ENCODE measurements at regions not wholly inside any gene's neighbourhood (a gene's known extent, or its start where the extent isn't known, plus 50 kb on each side); places are given as distances from the start of the nearest gene placed in this dataset.

DNA sequence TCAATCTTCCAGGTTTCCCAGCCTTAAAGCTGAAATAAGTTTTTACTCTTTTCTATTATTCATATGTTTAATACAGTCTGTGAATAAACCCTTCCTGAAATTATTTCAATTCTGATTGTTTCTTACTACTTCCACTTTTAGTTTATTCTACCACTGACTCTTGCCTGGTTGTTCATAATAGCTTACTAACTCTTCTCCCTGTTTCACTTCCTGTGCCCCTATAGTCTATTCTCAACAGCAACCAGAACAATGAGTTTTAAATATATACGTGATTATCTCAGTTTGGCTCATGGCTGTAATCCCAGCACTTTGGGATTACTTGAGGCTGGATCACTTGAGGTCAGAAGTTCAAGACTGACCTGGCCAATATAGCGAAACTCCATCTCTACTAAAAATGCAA, 408.0 kb upstream of the SPOCK3 start:
- Histone ChIP-seq H2AFZ (ENCODE audit: low read length) (no peak overlapping the region), H3K36me3 (ENCODE audit: insufficient read depth, low read length) (no peaks in the 10 kb centered on the region), H3K27me3 (ENCODE audit: insufficient read depth, low read length) (no peaks in the 10 kb centered on the region), H3K4me2 (ENCODE audit: low read length) (no peak overlapping the region), H3F3A (ENCODE audit: insufficient read depth, low read length) (no peaks in the 10 kb centered on the region), H3K4me3 (ENCODE audit: low read depth, low read length, poor library complexity, severe bottlenecking) (no peak overlapping the region), H3K27ac (ENCODE audit: low read depth, low read length, poor library complexity, severe bottlenecking) (no peak overlapping the region), H3K9me3 (ENCODE audit: low read length) (no peaks in the 10 kb centered on the region), H3K79me2 (ENCODE audit: insufficient read depth, low read length) (no peaks in the 10 kb centered on the region), H4K20me1 (ENCODE audit: insufficient read depth, low read length) (no peaks in the 10 kb centered on the region), H3K4me1 (ENCODE audit: insufficient read depth, low read length, severe bottlenecking) (no peaks in the 10 kb centered on the region), H3K9ac (ENCODE audit: low read length) (no peak overlapping the region), H3K9me2 (ENCODE audit: low read depth, low read length) (no peaks in the 10 kb centered on the region)
- TF ChIP-seq, protein P1, sequence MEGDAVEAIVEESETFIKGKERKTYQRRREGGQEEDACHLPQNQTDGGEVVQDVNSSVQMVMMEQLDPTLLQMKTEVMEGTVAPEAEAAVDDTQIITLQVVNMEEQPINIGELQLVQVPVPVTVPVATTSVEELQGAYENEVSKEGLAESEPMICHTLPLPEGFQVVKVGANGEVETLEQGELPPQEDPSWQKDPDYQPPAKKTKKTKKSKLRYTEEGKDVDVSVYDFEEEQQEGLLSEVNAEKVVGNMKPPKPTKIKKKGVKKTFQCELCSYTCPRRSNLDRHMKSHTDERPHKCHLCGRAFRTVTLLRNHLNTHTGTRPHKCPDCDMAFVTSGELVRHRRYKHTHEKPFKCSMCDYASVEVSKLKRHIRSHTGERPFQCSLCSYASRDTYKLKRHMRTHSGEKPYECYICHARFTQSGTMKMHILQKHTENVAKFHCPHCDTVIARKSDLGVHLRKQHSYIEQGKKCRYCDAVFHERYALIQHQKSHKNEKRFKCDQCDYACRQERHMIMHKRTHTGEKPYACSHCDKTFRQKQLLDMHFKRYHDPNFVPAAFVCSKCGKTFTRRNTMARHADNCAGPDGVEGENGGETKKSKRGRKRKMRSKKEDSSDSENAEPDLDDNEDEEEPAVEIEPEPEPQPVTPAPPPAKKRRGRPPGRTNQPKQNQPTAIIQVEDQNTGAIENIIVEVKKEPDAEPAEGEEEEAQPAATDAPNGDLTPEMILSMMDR (IDR thresholded peaks at IDR 0.05; ENCODE audit: low read length) = no peak
- TF ChIP-seq EZH2 (IDR thresholded peaks at IDR 0.05; ENCODE audit: borderline replicate concordance, low read length) = no peak

DNA sequence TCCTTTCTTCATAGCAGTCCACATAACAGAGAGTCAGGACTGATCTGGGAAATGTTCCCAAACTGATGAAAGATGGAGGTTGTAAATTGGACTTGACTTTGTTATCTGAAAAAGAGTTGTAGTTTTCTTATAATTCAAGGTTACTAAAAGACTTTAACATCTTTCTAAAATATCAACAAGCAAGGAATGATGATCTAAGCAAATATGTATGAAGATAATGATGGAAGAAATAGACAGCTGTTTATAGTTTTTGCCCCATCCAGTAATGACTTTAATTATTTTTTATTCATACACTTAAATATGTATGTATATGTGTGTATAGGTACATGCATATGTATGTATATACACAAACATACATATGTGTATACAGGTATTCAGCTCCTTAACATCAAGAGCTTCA, 411.1 kb upstream of the SPOCK3 start:
- H3K79me2 ChIP-seq (ENCODE audit: insufficient read depth, low read length) = no peaks in the 10 kb centered on the region
- H2AFZ ChIP-seq (ENCODE audit: low read length) = no peak overlapping the region
- no peaks in the 10 kb centered on the region for H3K4me1 ChIP-seq (ENCODE audit: insufficient read depth, low read length, severe bottlenecking)
- TF ChIP-seq, protein P1 (IDR thresholded peaks at IDR 0.05; ENCODE audit: low read length) = no peak
- no peak for TF ChIP-seq EZH2 (IDR thresholded peaks at IDR 0.05; ENCODE audit: borderline replicate concordance, low read length)
- no peaks in the 10 kb centered on the region for H4K20me1 ChIP-seq (ENCODE audit: insufficient read depth, low read length)
- no peak overlapping the region for H3K9ac ChIP-seq (ENCODE audit: low read length)
- no peaks in the 10 kb centered on the region for H3F3A ChIP-seq (ENCODE audit: insufficient read depth, low read length)
- H3K4me3 ChIP-seq (ENCODE audit: low read depth, low read length, poor library complexity, severe bottlenecking) = no peak overlapping the region
- no peak overlapping the region for H3K27ac ChIP-seq (ENCODE audit: low read depth, low read length, poor library complexity, severe bottlenecking)
- H3K36me3 ChIP-seq (ENCODE audit: insufficient read depth, low read length) = no peaks in the 10 kb centered on the region
- H3K9me2 ChIP-seq (ENCODE audit: low read depth, low read length) = no peaks in the 10 kb centered on the region
- no peak overlapping the region for H3K4me2 ChIP-seq (ENCODE audit: low read length)
- no peaks in the 10 kb centered on the region for H3K9me3 ChIP-seq (ENCODE audit: low read length)
- no peaks in the 10 kb centered on the region for H3K27me3 ChIP-seq (ENCODE audit: insufficient read depth, low read length)

DNA sequence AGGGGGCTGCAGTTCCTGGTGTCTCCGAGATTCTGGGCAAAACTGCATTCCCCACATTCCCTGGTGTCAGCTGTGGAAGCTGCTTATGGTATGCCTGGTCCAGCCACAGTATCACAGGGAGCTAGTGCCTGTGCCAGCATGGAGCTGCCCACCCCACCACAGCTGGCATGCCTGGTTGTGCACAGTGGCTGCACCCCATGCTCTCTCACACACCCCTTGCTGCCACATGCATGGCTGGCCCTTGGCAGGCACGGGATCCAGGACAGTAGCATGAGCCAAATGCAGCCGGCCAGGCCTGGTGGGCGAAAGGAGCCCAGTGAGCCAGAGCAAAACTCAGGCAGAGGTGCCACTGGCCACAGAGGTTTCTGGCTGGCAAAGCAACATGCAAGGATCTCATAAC, 418.0 kb upstream of the SPOCK3 start:
- Histone ChIP-seq H2AFZ (ENCODE audit: low read length) (no peak overlapping the region), H3K9ac (ENCODE audit: low read length) (no peak overlapping the region), H3K79me2 (ENCODE audit: insufficient read depth, low read length) (no peaks in the 10 kb centered on the region), H3K27me3 (ENCODE audit: insufficient read depth, low read length) (no peaks in the 10 kb centered on the region), H3F3A (ENCODE audit: insufficient read depth, low read length) (no peaks in the 10 kb centered on the region), H3K9me2 (ENCODE audit: low read depth, low read length) (no peaks in the 10 kb centered on the region), H3K9me3 (ENCODE audit: low read length) (no peaks in the 10 kb centered on the region), H3K4me3 (ENCODE audit: low read depth, low read length, poor library complexity, severe bottlenecking) (no peak overlapping the region), H3K4me2 (ENCODE audit: low read length) (no peak overlapping the region), H4K20me1 (ENCODE audit: insufficient read depth, low read length) (no peaks in the 10 kb centered on the region), H3K36me3 (ENCODE audit: insufficient read depth, low read length) (no peaks in the 10 kb centered on the region), H3K4me1 (ENCODE audit: insufficient read depth, low read length, severe bottlenecking) (no peaks in the 10 kb centered on the region), H3K27ac (ENCODE audit: low read depth, low read length, poor library complexity, severe bottlenecking) (no peak overlapping the region)
- no peak for TF ChIP-seq EZH2 (IDR thresholded peaks at IDR 0.05; ENCODE audit: borderline replicate concordance, low read length)
- TF ChIP-seq, protein P1 (IDR thresholded peaks at IDR 0.05; ENCODE audit: low read length) = no peak
